HG03354 (cell line): ENCODE measurements at regions not wholly inside any gene's neighbourhood (a gene's known extent, or its start where the extent isn't known, plus 50 kb on each side); places are given as distances from the start of the nearest gene placed in this dataset.
"Not testable (repeated sequence)": the region's sequence is repeated elsewhere in the genome, so short reads cannot be mapped to it uniquely, and the experiment has no call there.

ENCODE experiments used
- ATAC-seq: cut with Tn5 transposase; IDR thresholded peaks from one replicate; pipeline ENCODE4 v1.9.1; 2021; ENCODE audit warnings: mild to moderate bottlenecking; ENCODE audit not compliant: unreplicated experiment, poor library complexity, severe bottlenecking

GRCh38 chr2:183519371-183520056 lies 395.3 kb downstream of the NUP35 start:
- ATAC-seq: no peak

GRCh38 chr2:183521911-183522310 lies 397.7 kb downstream of the NUP35 start:
- no peak for ATAC-seq

- ATAC-seq: no peak
These were observed 398.4 kb downstream of the NUP35 start for GRCh38 chr2:183522489-183523266.

GRCh38 chr2:183530333-183530901 lies 406.2 kb downstream of the NUP35 start:
- ATAC-seq: no peak

GRCh38 chr2:183532514-183532913 lies 408.3 kb downstream of the NUP35 start:
- no peak for ATAC-seq

- ATAC-seq: no peak
These were observed 408.8 kb downstream of the NUP35 start for GRCh38 chr2:183533021-183533420.

- ATAC-seq: no peak
These were observed 412.0 kb downstream of the NUP35 start for GRCh38 chr2:183536290-183536689.

GRCh38 chr2:183536714-183537113 lies 412.5 kb downstream of the NUP35 start:
- no peak for ATAC-seq

- no peak for ATAC-seq
These were observed 417.5 kb downstream of the NUP35 start for GRCh38 chr2:183541766-183542165.

GRCh38 chr2:183542606-183543005 lies 418.4 kb downstream of the NUP35 start:
- ATAC-seq: no peak

- ATAC-seq: no peak
These were observed 419.0 kb downstream of the NUP35 start for GRCh38 chr2:183543222-183543621.

- no peak for ATAC-seq
These were observed 419.5 kb downstream of the NUP35 start for GRCh38 chr2:183543731-183544130.

GRCh38 chr2:183546560-183547350 lies 422.5 kb downstream of the NUP35 start:
- not testable (repeated sequence) for ATAC-seq

GRCh38 chr2:183552716-183553115 lies 428.5 kb downstream of the NUP35 start:
- ATAC-seq: no peak

GRCh38 chr2:183564726-183565125 lies 440.5 kb downstream of the NUP35 start:
- ATAC-seq: no peak

- ATAC-seq: no peak
These were observed 451.2 kb downstream of the NUP35 start for GRCh38 chr2:183575481-183575880.

GRCh38 chr2:183579686-183580085 lies 455.4 kb downstream of the NUP35 start:
- no peak for ATAC-seq

GRCh38 chr2:183592271-183592670 lies 468.0 kb downstream of the NUP35 start:
- ATAC-seq: no peak

- no peak for ATAC-seq
These were observed 469.9 kb downstream of the NUP35 start for GRCh38 chr2:183594150-183594549.

- no peak for ATAC-seq
These were observed 473.6 kb downstream of the NUP35 start for GRCh38 chr2:183597841-183598240.
